ENCODE measurements at regions not wholly inside any gene's neighbourhood (a gene's known extent, or its start where the extent isn't known, plus 50 kb on each side); places are given as distances from the start of the nearest gene placed in this dataset.

GRCh38 chrX:22383988-22384387 is 111.3 kb downstream of the CBLL2 start:
- Histone ChIP-seq H3K14ac (ENCODE audit: insufficient read depth, low read length) (no peak overlapping the region), H3K4ac (ENCODE audit: low read depth, low read length) (no peak overlapping the region), H3K9me3 (ENCODE audit: control insufficient read depth, low read depth, low read length) (no peaks in the 10 kb centered on the region), H3K56ac (ENCODE audit: insufficient read length, low read depth, low read length) (no peak overlapping the region), H3K27me3 (ENCODE audit: insufficient read depth, low read length) (no peaks in the 10 kb centered on the region), H2AFZ (ENCODE audit: low read length) (no peak overlapping the region), H2BK15ac (ENCODE audit: low read depth, low read length) (no peak overlapping the region), H3K23ac (ENCODE audit: insufficient read length, low read depth, low read length) (no peak overlapping the region), H4K91ac (ENCODE audit: insufficient read length, low read depth, low read length) (no peak overlapping the region), H4K8ac (replicated peaks; ENCODE audit: insufficient read length, low read depth, low read length) (no peak overlapping the region), H3K79me2 (ENCODE audit: insufficient read depth, low read length) (no peaks in the 10 kb centered on the region), H4K20me1 (ENCODE audit: control insufficient read depth, insufficient read depth, insufficient read length) (no peaks in the 10 kb centered on the region), H3K79me1 (ENCODE audit: insufficient read depth, low read depth, low read length, poor library complexity, severe bottlenecking) (no peaks in the 10 kb centered on the region), H3K9ac (ENCODE audit: extremely low read depth, insufficient read length, low read length) (no peak overlapping the region), H2AK5ac (ENCODE audit: insufficient read length, low read length) (no peak overlapping the region), H4K5ac (ENCODE audit: insufficient read length, low read depth, low read length) (no peak overlapping the region), H3K18ac (ENCODE audit: insufficient read length, low read depth, low read length) (no peak overlapping the region), H3K4me2 (ENCODE audit: insufficient read depth, insufficient read length, low read length) (no peak overlapping the region), H2BK20ac (ENCODE audit: low read depth, low read length, poor library complexity, severe bottlenecking) (no peak overlapping the region), H3K4me1 (ENCODE audit: insufficient read depth, low read length) (no peaks in the 10 kb centered on the region), H2BK5ac (ENCODE audit: insufficient read length, low read length) (no peak overlapping the region), H3K27ac (ENCODE audit: insufficient read length, low read depth, low read length) (no peak overlapping the region), H3T11ph (ENCODE audit: low read length) (no peak overlapping the region), H2BK120ac (ENCODE audit: low read depth, low read length, poor library complexity, severe bottlenecking) (no peak overlapping the region), H2BK12ac (ENCODE audit: insufficient read length, low read depth, low read length) (no peak overlapping the region), H3K23me2 (ENCODE audit: insufficient read length, low read depth, low read length, poor library complexity, severe bottlenecking) (no peaks in the 10 kb centered on the region)
- H3K9me3 Mint-ChIP-seq, result peaks cover 13 to 25% of the 10 kb centered on the region in 2 experiments
- DNase-seq, result no peak
- no peaks in the 10 kb centered on the region for H3K27me3 Mint-ChIP-seq (ENCODE audit: low read depth)
- TF ChIP-seq, protein P1, sequence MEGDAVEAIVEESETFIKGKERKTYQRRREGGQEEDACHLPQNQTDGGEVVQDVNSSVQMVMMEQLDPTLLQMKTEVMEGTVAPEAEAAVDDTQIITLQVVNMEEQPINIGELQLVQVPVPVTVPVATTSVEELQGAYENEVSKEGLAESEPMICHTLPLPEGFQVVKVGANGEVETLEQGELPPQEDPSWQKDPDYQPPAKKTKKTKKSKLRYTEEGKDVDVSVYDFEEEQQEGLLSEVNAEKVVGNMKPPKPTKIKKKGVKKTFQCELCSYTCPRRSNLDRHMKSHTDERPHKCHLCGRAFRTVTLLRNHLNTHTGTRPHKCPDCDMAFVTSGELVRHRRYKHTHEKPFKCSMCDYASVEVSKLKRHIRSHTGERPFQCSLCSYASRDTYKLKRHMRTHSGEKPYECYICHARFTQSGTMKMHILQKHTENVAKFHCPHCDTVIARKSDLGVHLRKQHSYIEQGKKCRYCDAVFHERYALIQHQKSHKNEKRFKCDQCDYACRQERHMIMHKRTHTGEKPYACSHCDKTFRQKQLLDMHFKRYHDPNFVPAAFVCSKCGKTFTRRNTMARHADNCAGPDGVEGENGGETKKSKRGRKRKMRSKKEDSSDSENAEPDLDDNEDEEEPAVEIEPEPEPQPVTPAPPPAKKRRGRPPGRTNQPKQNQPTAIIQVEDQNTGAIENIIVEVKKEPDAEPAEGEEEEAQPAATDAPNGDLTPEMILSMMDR (conservative IDR thresholded peaks at IDR 0.05), result peak; percentile 44; the same call in 2 of the 3 replicates
- peaks cover 5 to 7% of the 10 kb centered on the region in 2 experiments; a peak in 3 of 4 replicates for H3K4me1 Mint-ChIP-seq
- H3K36me3 Mint-ChIP-seq (ENCODE audit: insufficient read depth in 1 of 3, low read depth in 3 of 3), result no peaks in the 10 kb centered on the region; a peak in 1 of 7 replicates
- no CpG with 5 or more reads among the region's 7 CpGs for WGBS (ENCODE audit: extremely low coverage, insufficient read length, low lambda C conversion rate)
- no peak overlapping the region for H3K4me3 Mint-ChIP-seq
- no peak overlapping the region for H3K27ac Mint-ChIP-seq
